GM12878 (cell line): ENCODE measurements at regions not wholly inside any gene's neighbourhood (a gene's known extent, or its start where the extent isn't known, plus 50 kb on each side); places are given as distances from the start of the nearest gene placed in this dataset. TPM values are rescaled to one million over a fixed set of nuclear protein-coding genes. Genes with fewer than 3 reads are reported as not detected.

ENCODE experiments used
- ATAC-seq: fragments of 200-7000 bp; cut with Tn5 transposase; 3 replicates; pipeline ENCODE4 v1.9.1; 2020; ENCODE audit warnings: mild to moderate bottlenecking, moderate library complexity
- BruUV-seq: library from RNA; stranded (reverse); fragments of 400-500 nt; replicated peaks from 2 replicates; lab custom pipeline; 2021; lab: Mats Ljungman, UMichigan
- CTCF ChIA-PET: fragments of 300-600 bp; sonication (Branson Sonifier 250); formaldehyde crosslinking; extraction: SDS; loops from one replicate; lab custom pipeline; 2021; ENCODE audit warnings: inconsistent platforms; lab: Yijun Ruan, JAX
- POLR2A ChIA-PET: fragments of 350-600 bp; formaldehyde crosslinking; extraction: SDS; loops from one replicate; lab custom pipeline; 2021; ENCODE audit warnings: inconsistent platforms; lab: Charles Lee
- RAD21 ChIA-PET: fragments of 300-600 bp; sonication (Branson Sonifier 250); formaldehyde crosslinking; loops from one replicate; lab custom pipeline; 2023; ENCODE audit warnings: antibody characterized with exemption; ENCODE audit not compliant: unreplicated experiment; lab: Charles Lee
- SMC1A ChIA-PET: fragments of 300-600 bp; sonication (Branson Sonifier 250); formaldehyde crosslinking; loops from one replicate; lab custom pipeline; 2023; ENCODE audit not compliant: unreplicated experiment, uncharacterized antibody; lab: Charles Lee
- DNase-seq: peaks from one replicate; pipeline ENCODE4 v3.0.0-alpha.2; 2011; ENCODE audit warnings: low read depth, low spot score
- FAIRE-seq: peaks from 3 replicates; lab custom pipeline; 2011; peaks lifted over from hg19 to GRCh38; lab: Jason Lieb, UNC
- H2AFZ ChIP-seq: 2 replicates; pipeline ENCODE4 v1.6.0; 2011; ENCODE audit warnings: low read depth, low read length, control low read depth; ENCODE audit not compliant: control insufficient read depth
- H3K27ac ChIP-seq: 2 replicates; pipeline ENCODE4 v1.5.1; 2011; ENCODE audit warnings: control low read depth; ENCODE audit not compliant: control insufficient read depth, insufficient read depth
- H3K27me3 ChIP-seq, 2 experiments: replicated peaks in 1 of 2; 2 replicates each; pipeline versions ENCODE4 v1.6.0 to v1.6.1; 2011; ENCODE audit warnings: low read length in 1 of 2; ENCODE audit not compliant: control insufficient read depth in 2 of 2, insufficient read depth in 2 of 2
- H3K36me3 ChIP-seq, 2 experiments: 2 replicates each; pipeline ENCODE4 v1.5.1; 2011; ENCODE audit warnings: low read length in 1 of 2; ENCODE audit not compliant: control insufficient read depth in 2 of 2, insufficient read depth in 2 of 2
- H3K4me1 ChIP-seq: 2 replicates; pipeline ENCODE4 v1.6.1; 2011; ENCODE audit warnings: mild to moderate bottlenecking, low read length, moderate library complexity, mixed read lengths; ENCODE audit not compliant: control insufficient read depth, insufficient read depth
- H3K4me2 ChIP-seq: 2 replicates; pipeline ENCODE4 v1.6.0; 2011; ENCODE audit warnings: control low read depth; ENCODE audit not compliant: control insufficient read depth, insufficient read depth
- H3K4me3 ChIP-seq: fragments of 200-600 bp; sonication (generic); 2 replicates; pipeline ENCODE4 v1.5.1; 2016
- H3K79me2 ChIP-seq: 2 replicates; pipeline ENCODE4 v1.6.0; 2011; ENCODE audit warnings: low read length; ENCODE audit not compliant: control insufficient read depth, insufficient read depth
- H3K9ac ChIP-seq: 2 replicates; pipeline ENCODE4 v1.8.0; 2011; ENCODE audit warnings: low read length, control low read depth, mixed read lengths; ENCODE audit not compliant: control insufficient read depth, insufficient read depth
- H3K9me3 ChIP-seq: replicated peaks from 3 replicates; pipeline ENCODE4 v1.5.1; 2011; ENCODE audit warnings: mild to moderate bottlenecking, low read length; ENCODE audit not compliant: control insufficient read depth, insufficient read depth
- H4K20me1 ChIP-seq: 2 replicates; pipeline ENCODE4 v1.6.0; 2011; ENCODE audit not compliant: control insufficient read depth, insufficient read depth
- BMI1 ChIP-seq: fragments of 450-650 bp; IDR thresholded peaks from 2 replicates; pipeline ENCODE4 v1.6.1; 2016; ENCODE audit warnings: mild to moderate bottlenecking, moderate library complexity, borderline replicate concordance
- BRCA1 ChIP-seq: IDR thresholded peaks from 2 replicates; pipeline ENCODE4 v1.6.1; 2011; ENCODE audit warnings: low read depth, low read length, improper control_type of control experiment
- EZH2 ChIP-seq: IDR thresholded peaks from 2 replicates; pipeline ENCODE4 v1.6.1; 2012; ENCODE audit warnings: low read depth, mild to moderate bottlenecking, control low read depth, inconsistent platforms, low read length, borderline replicate concordance; ENCODE audit not compliant: control insufficient read depth
- KDM1A ChIP-seq: fragments of 200-600 bp; sonication (generic); IDR thresholded peaks from 2 replicates; pipeline ENCODE4 v1.6.1; 2016; ENCODE audit warnings: borderline replicate concordance
- MLLT1 ChIP-seq: fragments of 450-650 bp; IDR thresholded peaks from 2 replicates; pipeline ENCODE4 v1.6.1; 2016; ENCODE audit warnings: mild to moderate bottlenecking
- NR2C1 ChIP-seq: fragments of 450-650 bp; IDR thresholded peaks from 2 replicates; pipeline ENCODE4 v1.6.1; 2017; ENCODE audit warnings: antibody characterized with exemption, mild to moderate bottlenecking, moderate library complexity
- POLR2AphosphoS2 ChIP-seq: IDR thresholded peaks from 2 replicates; pipeline ENCODE4 v1.6.1; 2011; ENCODE audit warnings: low read depth, mild to moderate bottlenecking, low read length, improper control_type of control experiment, moderate library complexity
- POU2F2 ChIP-seq: IDR thresholded peaks from 3 replicates; pipeline ENCODE4 v1.6.1; 2011; ENCODE audit warnings: low read depth, mild to moderate bottlenecking, low read length, borderline replicate concordance
- SPI1 ChIP-seq: IDR thresholded peaks from 2 replicates; pipeline ENCODE4 v1.6.1; 2011; ENCODE audit warnings: low read depth, mild to moderate bottlenecking, low read length, moderate library complexity, borderline replicate concordance; ENCODE audit not compliant: insufficient read depth
- YY1 ChIP-seq: IDR thresholded peaks from 2 replicates; pipeline ENCODE4 v1.6.1; 2011; ENCODE audit warnings: low read depth, mild to moderate bottlenecking, low read length
- ZNF274 ChIP-seq: IDR thresholded peaks from one replicate; pipeline ENCODE4 v1.8.0; 2011; ENCODE audit not compliant: insufficient read length, insufficient read depth
- ZNF384 ChIP-seq: IDR thresholded peaks from 2 replicates; pipeline ENCODE4 v1.6.1; 2012; ENCODE audit warnings: low read depth, mild to moderate bottlenecking, low read length, improper control_type of control experiment, borderline replicate concordance
- ZNF622 ChIP-seq: fragments of 450-650 bp; IDR thresholded peaks from 2 replicates; pipeline ENCODE4 v1.6.1; 2017; ENCODE audit warnings: mild to moderate bottlenecking, inconsistent platforms
- WGBS: methylation state at CpG from one replicate; pipeline ENCODE4 v1.1.6; 2016; ENCODE audit warnings: low lambda C conversion rate; ENCODE audit not compliant: insufficient replicate concordance, insufficient coverage; ENCODE audit errors: missing lambda C conversion rate; 5-methylcytosine and 5-hydroxymethylcytosine counted together
- in situ Hi-C: fragments of 300-500 bp; cut with MboI; formaldehyde crosslinking; loops from 9 replicates; pipeline ENCODE4 v1.14.3; 2018; ENCODE audit warnings: mixed read lengths
- intact Hi-C: fragments of 100-400 bp; cut with micrococcal nuclease; formaldehyde crosslinking; loops from one replicate; pipeline ENCODE4 v1.14.2; 2022; ENCODE audit not compliant: unreplicated experiment
- small RNA-seq: library from RNA; depleted of rRNA; stranded (forward); fragments of <200 nt; gene quantifications from one replicate; pipeline ENCODE3, GENCODE V24; 2014
- TF ChIP-seq, protein P1 (sequence below): IDR thresholded peaks from 2 replicates; pipeline ENCODE4 v1.6.1; 2012; ENCODE audit warnings: low read length, inconsistent platforms

DNA sequence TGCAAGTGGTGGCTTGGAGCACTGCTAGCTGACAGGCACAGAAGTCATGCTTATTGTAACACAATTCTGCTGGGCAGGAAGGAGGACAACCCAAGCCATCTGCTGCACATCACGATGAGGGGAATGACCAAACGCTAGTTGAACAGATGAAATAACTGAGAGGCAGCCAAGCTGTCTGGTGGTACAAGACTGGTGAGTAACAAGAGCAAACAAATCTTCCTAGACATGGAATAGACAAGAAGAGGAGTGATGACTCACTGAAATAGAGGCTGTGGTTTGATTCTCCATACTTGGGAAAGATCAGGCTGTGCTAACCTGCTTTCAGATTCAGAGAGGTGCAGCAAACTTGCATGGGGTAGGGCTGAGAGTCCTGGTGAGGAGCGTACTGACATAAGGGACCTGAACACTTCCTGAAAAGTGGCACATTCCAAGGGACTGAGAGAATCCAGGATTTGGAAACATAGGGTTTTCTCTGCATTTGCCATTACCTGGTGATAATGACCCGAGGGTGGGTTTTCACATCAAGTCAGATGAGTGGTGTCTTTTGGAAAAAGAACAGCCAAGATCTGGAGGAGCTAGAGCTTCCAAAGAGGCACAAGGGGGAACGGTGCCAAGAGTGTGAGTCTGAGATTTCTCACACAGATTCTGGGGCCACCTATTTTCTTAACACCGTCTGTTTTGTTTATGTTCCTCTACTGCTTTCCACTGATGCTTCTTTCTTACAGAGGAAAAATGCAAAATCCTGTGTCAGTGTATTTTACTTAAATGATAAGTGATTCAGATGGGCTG lies 60.0 kb downstream of the PRL start:
- ChIA-PET SMC1A (no interaction called here), CTCF (no interaction called here), POLR2A (no interaction called here), RAD21 (no interaction called here)
- H3K36me3 ChIP-seq, result no peaks in the 10 kb centered on the region
- H3K9me3 ChIP-seq, result no peaks in the 10 kb centered on the region; the same call in 2 of the 3 replicates
- TF ChIP-seq KDM1A (no peak), BMI1 (no peak), MLLT1 (no peak), SPI1 (no peak), ZNF622 (no peak), EZH2 (no peak), POU2F2 (no peak), POLR2AphosphoS2 (no peak), YY1 (no peak), BRCA1 (no peak), ZNF274 (no peak), NR2C1 (no peak), ZNF384 (no peak)
- TF ChIP-seq, protein P1, sequence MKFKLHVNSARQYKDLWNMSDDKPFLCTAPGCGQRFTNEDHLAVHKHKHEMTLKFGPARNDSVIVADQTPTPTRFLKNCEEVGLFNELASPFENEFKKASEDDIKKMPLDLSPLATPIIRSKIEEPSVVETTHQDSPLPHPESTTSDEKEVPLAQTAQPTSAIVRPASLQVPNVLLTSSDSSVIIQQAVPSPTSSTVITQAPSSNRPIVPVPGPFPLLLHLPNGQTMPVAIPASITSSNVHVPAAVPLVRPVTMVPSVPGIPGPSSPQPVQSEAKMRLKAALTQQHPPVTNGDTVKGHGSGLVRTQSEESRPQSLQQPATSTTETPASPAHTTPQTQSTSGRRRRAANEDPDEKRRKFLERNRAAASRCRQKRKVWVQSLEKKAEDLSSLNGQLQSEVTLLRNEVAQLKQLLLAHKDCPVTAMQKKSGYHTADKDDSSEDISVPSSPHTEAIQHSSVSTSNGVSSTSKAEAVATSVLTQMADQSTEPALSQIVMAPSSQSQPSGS, result no peak
- H3K4me1 ChIP-seq, result no peaks in the 10 kb centered on the region
- no peaks in the 10 kb centered on the region for H4K20me1 ChIP-seq
- BruUV-seq, result no TSS peak
- ATAC-seq, result no peak
- no peak overlapping the region for H3K4me3 ChIP-seq
- no peak overlapping the region for H2AFZ ChIP-seq
- H3K27me3 ChIP-seq, result no peaks in the 10 kb centered on the region
- no peak for FAIRE-seq
- H3K4me2 ChIP-seq, result no peak overlapping the region
- H3K79me2 ChIP-seq, result no peaks in the 10 kb centered on the region
- no peak for DNase-seq
- in situ Hi-C loops (no loop called here), intact Hi-C loops (no loop called here)
- no peak overlapping the region for H3K9ac ChIP-seq
- 27% methylated on average over 5 of the region's 6 CpGs for WGBS
- no peak overlapping the region for H3K27ac ChIP-seq

Small RNA genes lying in the stretch of these regions (small RNA-seq; reads per million reads assigned to genes)
- not detected for gene AL136313.1
